ENCODE measurements at regions not wholly inside any gene's neighbourhood (a gene's known extent, or its start where the extent isn't known, plus 50 kb on each side); places are given as distances from the start of the nearest gene placed in this dataset.
"Not testable (repeated sequence)": the region's sequence is repeated elsewhere in the genome, so short reads cannot be mapped to it uniquely, and the experiment has no call there.

GRCh38 chr16:61002479-61003204 is 1033.6 kb downstream of the CDH8 start:
- intact Hi-C loops (cut with DNase I; ENCODE audit: low total_unique reads): no loop called here
- DNase-seq (ENCODE audit: low spot score in 2 of 2): no peak
- TF ChIP-seq POLR2A (IDR thresholded peaks at IDR 0.05) (no peak), CTCF (IDR thresholded peaks at IDR 0.05) (no peak)
- WGBS, 2 donors: 32 to 36% methylated on average over 4 of the region's 4 CpGs
- no peak overlapping the region for H3K4me3 ChIP-seq (ENCODE audit: low read depth, poor library complexity, severe bottlenecking)

GRCh38 chr16:60991886-60992285 is 1044.4 kb downstream of the CDH8 start:
- no peak for TF ChIP-seq CTCF (IDR thresholded peaks at IDR 0.05)
- TF ChIP-seq POLR2A (IDR thresholded peaks at IDR 0.05): no peak
- intact Hi-C loops (cut with DNase I; ENCODE audit: low total_unique reads): loop anchor here (5.0 kb wide), 1 partner anchor 675 kb away; no protein-coding TSS in a partner anchor

GRCh38 chr16:60989592-60989991 is 1046.6 kb downstream of the CDH8 start:
- WGBS, 2 donors: 26 to 29% methylated on average over 5 of the region's 5 CpGs
- intact Hi-C loops (cut with DNase I; ENCODE audit: low total_unique reads): no loop called here
- TF ChIP-seq POLR2A (IDR thresholded peaks at IDR 0.05) (no peak), CTCF (IDR thresholded peaks at IDR 0.05) (no peak)
- DNase-seq (ENCODE audit: low spot score in 2 of 2): no peak
- no peak overlapping the region for H3K4me3 ChIP-seq (ENCODE audit: low read depth, poor library complexity, severe bottlenecking)

More at GRCh38 chr16:60991886-60992285, 1044.4 kb downstream of the CDH8 start:
- DNase-seq (ENCODE audit: low spot score in 2 of 2): no peak
- no peak overlapping the region for H3K4me3 ChIP-seq (ENCODE audit: low read depth, poor library complexity, severe bottlenecking)

- TF ChIP-seq CTCF (IDR thresholded peaks at IDR 0.05) (no peak), POLR2A (IDR thresholded peaks at IDR 0.05) (no peak)
- H3K4me3 ChIP-seq (ENCODE audit: low read depth, poor library complexity, severe bottlenecking): no peak overlapping the region
- 60 to 68% methylated on average over 2 of the region's 2 CpGs for WGBS, 2 donors
- DNase-seq (ENCODE audit: low spot score in 2 of 2): no peak
- intact Hi-C loops (cut with DNase I; ENCODE audit: low total_unique reads): no loop called here
These were observed 1057.1 kb downstream of the CDH8 start for GRCh38 chr16:60979119-60979518.

- no peak for TF ChIP-seq POLR2A (IDR thresholded peaks at IDR 0.05)
- TF ChIP-seq CTCF (IDR thresholded peaks at IDR 0.05): no peak
- intact Hi-C loops (cut with DNase I; ENCODE audit: low total_unique reads): no loop called here
- 52 to 69% methylated on average over 5 of the region's 5 CpGs for WGBS, 2 donors
These were observed 1086.4 kb downstream of the CDH8 start for GRCh38 chr16:60949800-60950199.

GRCh38 chr16:60945225-60945624 is 1091.0 kb downstream of the CDH8 start:
- no peak overlapping the region for H3K4me3 ChIP-seq (ENCODE audit: low read depth, poor library complexity, severe bottlenecking)
- 2 to 6% methylated on average over 2 of the region's 2 CpGs for WGBS, 2 donors
- intact Hi-C loops (cut with DNase I; ENCODE audit: low total_unique reads): no loop called here
- no peak for DNase-seq (ENCODE audit: low spot score in 2 of 2)
- no peak for TF ChIP-seq POLR2A (IDR thresholded peaks at IDR 0.05)
- TF ChIP-seq CTCF (IDR thresholded peaks at IDR 0.05): no peak

More at GRCh38 chr16:60949800-60950199, 1086.4 kb downstream of the CDH8 start:
- no peak for DNase-seq (ENCODE audit: low spot score in 2 of 2)
- no peak overlapping the region for H3K4me3 ChIP-seq (ENCODE audit: low read depth, poor library complexity, severe bottlenecking)

- H3K4me3 ChIP-seq (ENCODE audit: low read depth, poor library complexity, severe bottlenecking); intact Hi-C loops (cut with DNase I; ENCODE audit: low total_unique reads); DNase-seq (ENCODE audit: low spot score in 2 of 2): not testable (repeated sequence)
- 92 to 97% methylated on average over 10 of the region's 10 CpGs for WGBS, 2 donors
These were observed 1100.0 kb downstream of the CDH8 start for GRCh38 chr16:60936189-60936588.

Measured in lower leg skin (tissue), 4 donors.